CD4-positive, alpha-beta T cell treated with Interleukin-4 for 4 hours (primary cell): ENCODE measurements at regions not wholly inside any gene's neighbourhood (a gene's known extent, or its start where the extent isn't known, plus 50 kb on each side); places are given as distances from the start of the nearest gene placed in this dataset.
"Not testable (repeated sequence)": the region's sequence is repeated elsewhere in the genome, so short reads cannot be mapped to it uniquely, and the experiment has no call there.

Source experiments
- DNase-seq: peaks from one replicate; pipeline ENCODE4 v3.0.0-alpha.2; 2020

- DNase-seq = no peak
These were observed 288.7 kb downstream of the SOX2 start for GRCh38 chr3:182000447-182000846.

DNA sequence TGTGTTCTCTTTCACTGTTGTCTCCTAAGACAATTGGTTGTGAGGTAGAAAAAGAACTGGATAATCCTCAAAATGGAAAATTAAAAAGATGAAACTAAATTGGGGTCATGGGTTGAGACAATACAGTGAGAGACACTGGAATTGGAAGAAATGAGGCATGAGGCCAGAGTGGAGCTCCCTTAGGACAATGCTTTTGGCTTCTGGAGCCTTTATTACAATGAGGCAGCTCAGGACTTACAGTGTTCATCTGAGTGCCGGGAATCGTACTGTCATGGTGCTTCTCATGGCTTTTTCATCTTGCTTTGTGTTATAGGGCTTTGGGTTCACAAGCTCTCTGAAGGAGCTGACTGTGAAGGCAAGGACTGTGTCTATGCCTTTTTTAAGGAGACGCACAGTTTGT, 293.5 kb downstream of the SOX2 start:
- DNase-seq = no peak

GRCh38 chr3:182005701-182006100, 294.0 kb downstream of the SOX2 start:
- DNase-seq = no peak

DNA sequence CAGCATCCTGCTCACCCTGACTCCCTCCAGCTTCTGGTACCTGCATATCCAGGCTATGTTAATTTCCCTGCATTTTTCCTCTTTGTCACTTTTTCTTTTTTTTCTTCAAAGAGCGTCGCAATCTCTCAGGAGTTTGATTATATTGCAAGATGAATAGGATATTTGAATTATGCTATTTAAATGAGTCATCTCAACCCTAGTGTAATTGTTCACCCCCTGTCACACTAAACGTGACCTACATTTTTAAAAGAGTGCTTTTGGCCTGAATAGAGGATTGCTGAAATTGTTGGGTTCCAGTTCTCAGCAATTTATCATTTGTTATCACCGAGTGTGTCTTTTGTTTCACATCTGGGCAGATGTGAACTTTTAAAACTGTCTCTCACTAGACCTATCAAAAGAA, 294.7 kb downstream of the SOX2 start:
- no peak for DNase-seq

DNA sequence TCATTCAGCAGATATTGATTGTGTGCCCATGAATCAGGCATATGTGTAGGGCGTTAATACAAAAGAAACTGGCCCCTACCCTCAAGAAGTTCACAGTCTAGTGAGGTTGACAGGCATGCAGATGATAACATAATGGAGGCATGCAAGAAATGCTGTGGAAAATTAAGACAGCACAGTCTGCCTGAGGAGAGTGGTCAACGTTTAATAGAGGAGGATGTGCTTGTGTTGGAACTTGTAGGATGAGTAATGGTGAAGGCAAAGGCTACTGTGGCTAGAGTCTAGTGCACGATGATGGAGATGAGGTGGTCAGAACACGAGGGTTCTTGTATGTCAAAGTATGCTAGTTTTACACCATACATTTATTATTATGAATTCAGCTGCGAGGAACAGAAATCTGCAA, 295.7 kb downstream of the SOX2 start:
- no peak for DNase-seq

- no peak for DNase-seq
These were observed 306.6 kb downstream of the SOX2 start for GRCh38 chr3:182018361-182018760.

DNA sequence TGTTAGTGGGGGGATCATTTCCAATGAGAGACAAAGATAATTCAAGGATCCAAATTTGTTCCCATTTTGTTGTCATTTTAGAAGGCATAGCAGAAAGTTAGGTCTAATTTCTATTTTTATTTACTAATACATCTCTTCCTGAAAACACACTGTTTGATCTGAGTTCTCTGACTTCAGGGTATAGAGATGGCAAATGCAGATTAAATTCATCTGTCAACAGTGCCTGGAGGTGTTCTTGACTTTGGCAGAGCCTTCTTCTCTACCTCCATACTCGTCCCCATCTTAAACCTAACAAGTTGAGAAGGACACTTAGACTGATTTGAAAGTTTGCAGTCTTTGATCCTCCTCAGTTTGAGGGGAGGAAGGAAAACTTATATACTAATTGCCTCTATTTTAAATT, 308.2 kb downstream of the SOX2 start:
- no peak for DNase-seq

GRCh38 chr3:182023843-182024242, 312.1 kb downstream of the SOX2 start:
- DNase-seq = no peak

DNA sequence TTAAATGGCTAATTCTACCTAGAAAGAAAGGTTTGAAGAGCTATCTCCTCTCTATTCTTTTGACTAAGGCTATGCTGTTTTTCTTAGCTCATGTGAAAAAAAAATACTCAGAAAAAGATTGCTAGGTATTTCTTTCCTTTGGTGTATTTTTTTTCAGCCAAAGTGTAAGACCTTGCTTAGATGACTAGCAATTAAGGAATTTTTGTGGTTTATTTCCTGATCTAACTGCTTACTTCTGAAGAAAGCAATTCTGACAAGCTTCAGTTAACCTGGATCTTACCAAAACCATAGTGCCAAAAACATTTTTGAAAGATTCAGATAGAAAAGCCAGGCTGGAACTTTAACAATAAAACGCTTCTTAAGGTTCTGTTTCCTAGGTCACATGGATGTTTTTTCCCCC, 315.6 kb downstream of the SOX2 start:
- DNase-seq = no peak

GRCh38 chr3:182028081-182028480, 316.4 kb downstream of the SOX2 start:
- DNase-seq = no peak

GRCh38 chr3:182034231-182034630, 322.5 kb downstream of the SOX2 start:
- not testable (repeated sequence) for DNase-seq

DNA sequence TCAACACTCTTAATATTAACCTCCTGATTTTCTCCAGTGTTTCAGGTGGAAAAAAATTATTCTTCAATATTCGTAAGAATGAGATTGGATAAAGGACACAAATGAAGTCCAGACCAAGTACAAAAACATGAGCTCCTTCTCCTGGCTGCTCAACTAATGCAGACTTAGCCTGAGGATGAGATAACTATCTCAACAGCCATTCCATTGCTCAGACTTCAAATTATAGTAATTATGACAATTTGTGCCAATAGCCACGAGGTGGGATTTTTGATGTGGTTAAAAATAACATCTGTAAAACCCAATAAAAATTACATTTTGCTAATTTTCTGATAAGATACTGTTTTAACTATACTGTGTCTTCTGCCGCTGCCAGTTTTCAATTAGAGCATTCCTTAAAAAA, 323.6 kb downstream of the SOX2 start:
- DNase-seq = no peak

- DNase-seq = no peak
These were observed 324.7 kb downstream of the SOX2 start for GRCh38 chr3:182036382-182036781.

DNA sequence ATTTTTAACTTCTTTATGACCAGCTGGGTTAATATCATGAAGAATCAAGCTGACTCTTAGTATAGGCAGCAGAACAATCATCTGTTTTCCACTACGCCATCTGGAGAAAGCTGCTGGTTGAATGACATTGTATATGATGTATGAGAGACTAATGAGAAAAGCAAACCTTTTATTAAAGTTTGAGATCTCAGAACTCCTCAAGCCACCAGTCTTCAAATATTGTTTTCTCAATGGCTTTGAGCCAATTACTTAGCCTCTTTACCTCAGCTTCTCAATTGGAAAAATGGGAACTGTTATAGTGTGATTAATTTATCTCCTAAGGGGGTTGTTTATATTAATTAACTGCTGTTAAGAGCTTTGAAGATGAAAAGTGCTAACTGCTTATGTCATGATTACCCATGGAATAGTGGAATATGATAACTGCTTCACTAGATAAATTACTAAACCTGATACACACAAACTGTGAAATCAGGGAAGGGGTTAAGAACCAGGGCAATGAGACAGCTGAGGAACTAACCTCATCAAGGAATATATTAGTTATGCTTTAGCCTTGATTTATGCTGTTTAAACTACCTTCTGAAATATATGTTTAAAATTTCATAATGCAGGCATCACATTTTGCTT, 330.1 kb downstream of the SOX2 start:
- DNase-seq = no peak

GRCh38 chr3:182045736-182046135, 334.0 kb downstream of the SOX2 start:
- no peak for DNase-seq

- DNase-seq = no peak
These were observed 334.5 kb downstream of the SOX2 start for GRCh38 chr3:182046166-182046764.

DNA sequence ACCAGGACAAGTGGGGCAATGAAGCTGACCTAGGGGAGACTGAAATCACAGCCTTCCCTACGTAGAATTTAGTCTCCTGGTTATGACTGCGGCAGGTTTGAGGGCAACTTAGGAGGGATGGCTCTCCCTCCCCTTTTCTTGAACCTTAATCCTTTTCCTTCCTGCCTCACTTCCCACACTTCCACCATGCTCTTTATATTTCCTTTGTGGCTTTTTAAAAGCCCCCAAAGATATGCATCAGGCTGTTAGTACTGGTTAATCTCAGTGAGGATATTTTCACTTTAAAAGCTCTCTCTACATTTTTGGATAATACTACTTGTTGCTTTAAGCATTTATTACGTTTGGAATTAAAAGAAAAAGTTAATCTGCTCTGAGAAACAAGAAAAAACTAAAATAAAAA, 339.2 kb downstream of the SOX2 start:
- no peak for DNase-seq

GRCh38 chr3:182052332-182052731, 340.6 kb downstream of the SOX2 start:
- DNase-seq = no peak

DNA sequence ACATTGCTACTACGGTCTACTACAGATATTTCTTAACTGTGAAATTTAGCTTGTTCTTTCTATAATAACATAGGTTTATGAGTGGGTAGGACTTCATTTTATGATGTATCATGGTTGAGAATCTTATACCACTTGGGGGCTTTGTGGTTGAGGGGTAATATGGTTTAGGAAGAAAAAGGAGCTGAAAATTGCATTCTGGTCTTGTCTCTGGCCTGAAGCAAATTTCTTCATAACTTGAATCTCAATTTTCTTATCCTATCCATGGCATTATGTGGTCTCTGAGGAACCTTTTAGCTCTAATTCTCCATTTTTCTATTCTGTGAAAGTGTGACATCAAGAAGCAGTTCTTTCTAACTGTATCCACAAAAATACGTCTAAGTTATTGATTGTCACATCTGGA, 341.0 kb downstream of the SOX2 start:
- no peak for DNase-seq

DNA sequence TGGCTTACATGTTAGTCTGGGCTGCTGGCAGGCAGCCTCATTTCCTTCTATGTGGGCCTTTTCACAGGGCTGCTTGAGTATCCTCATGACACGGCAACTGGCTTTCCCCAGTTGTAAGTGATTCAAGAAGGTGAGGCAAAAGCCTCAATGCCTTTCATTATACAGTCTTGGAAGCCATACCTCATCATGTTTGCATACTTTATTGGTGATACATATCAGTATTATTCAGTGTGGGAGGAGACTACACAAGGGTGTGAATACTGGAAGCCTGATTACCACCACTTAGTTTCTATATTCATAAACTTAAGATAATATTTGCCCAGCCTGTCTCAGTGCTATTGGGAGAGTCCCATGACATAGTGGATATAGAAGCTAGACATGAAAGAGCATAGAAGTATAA, 346.8 kb downstream of the SOX2 start:
- DNase-seq = no peak

GRCh38 chr3:182063742-182064141, 352.0 kb downstream of the SOX2 start:
- no peak for DNase-seq

DNA sequence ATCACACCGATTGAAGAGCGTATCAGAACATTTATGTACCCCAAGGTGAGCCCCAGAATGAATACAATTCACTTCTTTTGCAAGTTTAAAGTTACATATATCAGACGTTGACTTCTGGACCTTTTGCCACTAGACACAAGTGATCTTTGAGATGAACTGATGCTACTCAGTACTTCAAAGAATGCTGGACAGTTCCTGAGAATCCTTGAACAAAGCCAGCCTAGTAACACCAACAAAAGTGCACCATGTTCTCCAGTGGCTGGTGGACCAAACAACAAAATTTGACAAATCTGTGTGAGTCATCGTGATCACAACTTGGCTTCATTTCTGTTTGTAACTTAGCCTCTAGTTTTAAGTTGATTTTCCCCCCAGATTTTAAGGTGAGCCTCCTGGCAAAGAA, 355.7 kb downstream of the SOX2 start:
- no peak for DNase-seq

DNA sequence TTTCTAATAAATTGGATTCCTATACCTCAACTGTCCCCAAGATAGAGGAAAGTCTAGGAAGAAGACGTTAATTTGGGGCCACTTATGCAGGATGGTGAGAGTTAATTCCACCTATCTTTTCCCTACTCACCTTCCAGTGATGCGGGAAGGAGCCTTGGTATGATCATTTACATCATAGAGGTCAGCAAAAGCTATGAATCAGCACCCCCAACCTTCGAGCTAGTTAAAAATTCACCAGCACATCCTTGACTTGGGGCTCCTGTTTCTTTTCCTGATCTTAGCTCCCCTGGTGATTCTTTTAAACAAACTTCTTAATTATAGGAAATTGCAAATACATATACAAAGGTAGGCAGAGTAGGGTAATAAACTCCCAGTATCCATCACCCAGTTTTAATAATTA, 366.6 kb downstream of the SOX2 start:
- DNase-seq = no peak

GRCh38 chr3:182078929-182079328, 367.2 kb downstream of the SOX2 start:
- no peak for DNase-seq

DNA sequence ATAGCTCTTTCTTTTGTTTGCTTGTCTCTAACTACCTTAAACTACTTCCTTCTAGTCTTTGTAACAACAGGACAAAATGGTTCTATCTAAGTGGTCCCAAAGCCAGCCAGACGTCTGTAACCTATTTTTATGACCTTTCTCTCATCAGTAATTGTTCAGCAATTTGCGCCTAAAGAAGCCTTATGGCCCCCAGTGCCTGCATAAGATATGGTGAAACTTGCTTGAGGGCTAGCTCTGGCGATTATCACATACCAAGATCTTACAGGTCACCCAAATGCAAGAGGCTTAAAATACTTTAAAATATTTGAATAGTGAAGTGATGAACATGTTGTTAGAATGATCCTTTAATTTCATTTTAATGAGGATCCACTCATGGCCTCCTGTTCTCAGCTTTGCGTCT, 369.4 kb downstream of the SOX2 start:
- DNase-seq = no peak
